22Rv1 (cell line): ENCODE measurements at regions not wholly inside any gene's neighbourhood (a gene's known extent, or its start where the extent isn't known, plus 50 kb on each side); places are given as distances from the start of the nearest gene placed in this dataset.

ENCODE experiments used
- ZFX ChIP-seq: fragments of 450-650 bp; IDR thresholded peaks from 2 replicates; pipeline ENCODE4 v1.6.1; 2017; ENCODE audit warnings: antibody characterized with exemption, borderline replicate concordance
- TF ChIP-seq, protein P1 (sequence below): fragments of 450-650 bp; IDR thresholded peaks from 2 replicates; pipeline ENCODE4 v1.5.1; 2017; ENCODE audit warnings: mild to moderate bottlenecking

- TF ChIP-seq, protein P1, sequence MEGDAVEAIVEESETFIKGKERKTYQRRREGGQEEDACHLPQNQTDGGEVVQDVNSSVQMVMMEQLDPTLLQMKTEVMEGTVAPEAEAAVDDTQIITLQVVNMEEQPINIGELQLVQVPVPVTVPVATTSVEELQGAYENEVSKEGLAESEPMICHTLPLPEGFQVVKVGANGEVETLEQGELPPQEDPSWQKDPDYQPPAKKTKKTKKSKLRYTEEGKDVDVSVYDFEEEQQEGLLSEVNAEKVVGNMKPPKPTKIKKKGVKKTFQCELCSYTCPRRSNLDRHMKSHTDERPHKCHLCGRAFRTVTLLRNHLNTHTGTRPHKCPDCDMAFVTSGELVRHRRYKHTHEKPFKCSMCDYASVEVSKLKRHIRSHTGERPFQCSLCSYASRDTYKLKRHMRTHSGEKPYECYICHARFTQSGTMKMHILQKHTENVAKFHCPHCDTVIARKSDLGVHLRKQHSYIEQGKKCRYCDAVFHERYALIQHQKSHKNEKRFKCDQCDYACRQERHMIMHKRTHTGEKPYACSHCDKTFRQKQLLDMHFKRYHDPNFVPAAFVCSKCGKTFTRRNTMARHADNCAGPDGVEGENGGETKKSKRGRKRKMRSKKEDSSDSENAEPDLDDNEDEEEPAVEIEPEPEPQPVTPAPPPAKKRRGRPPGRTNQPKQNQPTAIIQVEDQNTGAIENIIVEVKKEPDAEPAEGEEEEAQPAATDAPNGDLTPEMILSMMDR = no peak
- TF ChIP-seq ZFX = no peak
Measured at GRCh38 chr1:170316270-170316669, 170.5 kb downstream of the NTMT2 start.
